PC-3 (cell line): ENCODE measurements at regions not wholly inside any gene's neighbourhood (a gene's known extent, or its start where the extent isn't known, plus 50 kb on each side); places are given as distances from the start of the nearest gene placed in this dataset.

Source experiments
- ATAC-seq: fragments of 200-7000 bp; cut with Tn5 transposase; 2 replicates; pipeline ENCODE4 v1.9.1; 2020; ENCODE audit warnings: mild to moderate bottlenecking, moderate library complexity
- BruUV-seq: library from RNA; stranded (reverse); fragments of 400-500 nt; replicated peaks from 2 replicates; lab custom pipeline; 2021; lab: Mats Ljungman, UMichigan
- CTCF ChIA-PET: fragments of 300-600 bp; sonication (Branson Sonifier 250); formaldehyde crosslinking; loops from one replicate; lab custom pipeline; 2022; ENCODE audit warnings: antibody characterized with exemption; lab: Charles Lee
- POLR2A ChIA-PET: fragments of 300-600 bp; sonication (Branson Sonifier 250); formaldehyde crosslinking; loops from one replicate; lab custom pipeline; 2022; ENCODE audit warnings: antibody characterized with exemption; ENCODE audit not compliant: unreplicated experiment; lab: Charles Lee
- DNase-seq: peaks from one replicate; pipeline ENCODE4 v3.0.0-alpha.2; 2015
- H2AFZ ChIP-seq: fragments of 300-600 bp; sonication (generic); 2 replicates; pipeline ENCODE4 v1.6.0; 2016; ENCODE audit warnings: antibody characterized with exemption, low read length
- H3F3A ChIP-seq: fragments of 300-600 bp; sonication (generic); one replicate; pipeline ENCODE4 v1.6.0; 2017; ENCODE audit warnings: antibody characterized with exemption, low read length, control low read depth, mild to moderate bottlenecking; ENCODE audit not compliant: unreplicated experiment
- H3K27ac ChIP-seq: fragments of 300-600 bp; sonication (generic); 2 replicates; pipeline ENCODE4 v1.5.1; 2016; ENCODE audit warnings: mild to moderate bottlenecking, low read length
- H3K27me3 ChIP-seq: fragments of 300-600 bp; sonication (generic); 2 replicates; pipeline ENCODE4 v1.6.1; 2016; ENCODE audit warnings: low read length, mixed read lengths
- H3K36me3 ChIP-seq: fragments of 300-600 bp; sonication (generic); 2 replicates; pipeline ENCODE4 v1.6.1; 2016; ENCODE audit warnings: low read depth, mixed run types, low read length, mixed read lengths
- H3K4me1 ChIP-seq: fragments of 300-600 bp; sonication (generic); 2 replicates; pipeline ENCODE4 v1.5.1; 2016; ENCODE audit warnings: low read length; ENCODE audit not compliant: insufficient read depth
- H3K4me2 ChIP-seq: fragments of 300-600 bp; sonication (generic); 2 replicates; pipeline ENCODE4 v1.6.0; 2016; ENCODE audit warnings: low read length
- H3K4me3 ChIP-seq: fragments of 300-600 bp; sonication (generic); 2 replicates; pipeline ENCODE4 v1.5.1; 2016; ENCODE audit warnings: mild to moderate bottlenecking, low read length, mixed read lengths
- H3K79me2 ChIP-seq: fragments of 300-600 bp; sonication (generic); 2 replicates; pipeline ENCODE4 v1.6.1; 2017; ENCODE audit warnings: low read length, mixed read lengths
- H3K9ac ChIP-seq: fragments of 300-600 bp; sonication (generic); 2 replicates; pipeline ENCODE4 v1.6.0; 2016; ENCODE audit warnings: mild to moderate bottlenecking, low read length
- H3K9me2 ChIP-seq: fragments of 300-600 bp; sonication (generic); replicated peaks from 2 replicates; pipeline ENCODE4 v1.6.1; 2016; ENCODE audit warnings: mixed run types, low read length, mixed read lengths
- H3K9me3 ChIP-seq: fragments of 300-600 bp; sonication (generic); 2 replicates; pipeline ENCODE4 v1.6.1; 2016; ENCODE audit warnings: low read length, mixed read lengths
- H4K20me1 ChIP-seq: fragments of 300-600 bp; sonication (generic); 2 replicates; pipeline ENCODE4 v1.6.1; 2016; ENCODE audit warnings: low read length, mixed read lengths
- CTCF ChIP-seq: fragments of 300-600 bp; sonication (generic); conservative IDR thresholded peaks from 2 replicates; pipeline ENCODE4 v1.5.1; 2017; ENCODE audit warnings: antibody characterized with exemption, low read depth, mild to moderate bottlenecking, low read length
- EZH2 ChIP-seq: fragments of 300-600 bp; sonication (generic); IDR thresholded peaks from one replicate; pipeline ENCODE4 v1.6.1; 2017; ENCODE audit warnings: antibody characterized with exemption, mild to moderate bottlenecking, low read length; ENCODE audit not compliant: unreplicated experiment
- EZH2phosphoT487 ChIP-seq: fragments of 300-600 bp; sonication (generic); IDR thresholded peaks from 2 replicates; pipeline ENCODE4 v1.6.1; 2018; ENCODE audit warnings: mild to moderate bottlenecking, antibody characterized with exemption, low read length, borderline replicate concordance
- intact Hi-C: fragments of 100-400 bp; cut with micrococcal nuclease; formaldehyde crosslinking; loops from 2 replicates; pipeline ENCODE4 v1.9.0; 2023

- H3K4me2 ChIP-seq, result no peak overlapping the region
- intact Hi-C loops, result no loop called here
- ChIA-PET POLR2A (no interaction called here), CTCF (no interaction called here)
- DNase-seq, result peak; percentile 8
- H3K9me3 ChIP-seq, result no peaks in the 10 kb centered on the region
- H3K79me2 ChIP-seq, result no peaks in the 10 kb centered on the region
- no peak overlapping the region for H3K27ac ChIP-seq
- no peaks in the 10 kb centered on the region for H3K36me3 ChIP-seq
- no peaks in the 10 kb centered on the region for H4K20me1 ChIP-seq
- H3K9me2 ChIP-seq, result no peaks in the 10 kb centered on the region
- H2AFZ ChIP-seq, result no peak overlapping the region
- TF ChIP-seq CTCF, result no peak
- TF ChIP-seq EZH2phosphoT487, result no peak
- TF ChIP-seq EZH2, result no peak
- H3F3A ChIP-seq, result no peaks in the 10 kb centered on the region
- no peak overlapping the region for H3K4me3 ChIP-seq
- H3K4me1 ChIP-seq, result peaks cover 4% of the 10 kb centered on the region; the same call in 1 of the 2 replicates
- no peak for ATAC-seq
- H3K9ac ChIP-seq, result no peak overlapping the region
- BruUV-seq, result no TSS peak
- H3K27me3 ChIP-seq, result no peaks in the 10 kb centered on the region
Measured at GRCh38 chrX:80206647-80207046, 192.1 kb downstream of the TBX22 start.

- Histone ChIP-seq H3F3A (no peaks in the 10 kb centered on the region), H3K9me3 (no peaks in the 10 kb centered on the region), H3K4me1 (peaks cover 4% of the 10 kb centered on the region; the same call in 1 of the 2 replicates), H3K27me3 (no peaks in the 10 kb centered on the region), H3K27ac (no peak overlapping the region), H3K9ac (no peak overlapping the region), H4K20me1 (no peaks in the 10 kb centered on the region), H3K4me2 (no peak overlapping the region), H3K36me3 (no peaks in the 10 kb centered on the region), H3K4me3 (no peak overlapping the region), H2AFZ (no peak overlapping the region), H3K79me2 (no peaks in the 10 kb centered on the region), H3K9me2 (no peaks in the 10 kb centered on the region)
- intact Hi-C loops, result no loop called here
- ChIA-PET CTCF (no interaction called here), POLR2A (no interaction called here)
- BruUV-seq, result no TSS peak
- DNase-seq, result no peak
- no peak for ATAC-seq
- TF ChIP-seq CTCF (no peak), EZH2phosphoT487 (no peak), EZH2 (no peak)
Measured at GRCh38 chrX:80207327-80207726, 192.8 kb downstream of the TBX22 start.

GRCh38 chrX:80216086-80216485 lies 201.5 kb downstream of the TBX22 start:
- H3F3A ChIP-seq, result no peaks in the 10 kb centered on the region
- H3K27me3 ChIP-seq, result no peaks in the 10 kb centered on the region
- H3K4me1 ChIP-seq, result peaks cover 21% of the 10 kb centered on the region
- POLR2A ChIA-PET, result no interaction called here
- H3K9ac ChIP-seq, result peak overlapping the region; percentile 70
- H4K20me1 ChIP-seq, result no peaks in the 10 kb centered on the region
- no peaks in the 10 kb centered on the region for H3K9me2 ChIP-seq
- no peak overlapping the region for H3K4me3 ChIP-seq
- ATAC-seq (peak; percentile 87), DNase-seq (peak; percentile 85)
- intact Hi-C loops, result no loop called here
- no peak overlapping the region for H3K4me2 ChIP-seq
- no TSS peak for BruUV-seq
- peak overlapping the region; percentile 95 for H3K27ac ChIP-seq
- H3K79me2 ChIP-seq, result no peaks in the 10 kb centered on the region
- H3K36me3 ChIP-seq, result no peaks in the 10 kb centered on the region
- TF ChIP-seq EZH2phosphoT487 (no peak), CTCF (no peak), EZH2 (no peak)
- H3K9me3 ChIP-seq, result no peaks in the 10 kb centered on the region
- CTCF ChIA-PET, result no interaction called here
- peak overlapping the region; percentile 62 for H2AFZ ChIP-seq
